Mammary epithelial cell (primary cell): ENCODE measurements at regions not wholly inside any gene's neighbourhood (a gene's known extent, or its start where the extent isn't known, plus 50 kb on each side); places are given as distances from the start of the nearest gene placed in this dataset.

Source experiments
- CTCF ChIP-seq, 2 donors: IDR thresholded peaks in 1 of 2; conservative IDR thresholded peaks in 1 of 2; 2 replicates each; pipeline ENCODE4 v1.5.1; 2011 to 2012; ENCODE audit warnings: inconsistent platforms in 2 of 2, low read length in 2 of 2, mild to moderate bottlenecking in 2 of 2, control low read depth in 1 of 2, low read depth in 1 of 2; ENCODE audit not compliant: insufficient read depth in 1 of 2; ENCODE audit errors: extremely low read depth in 1 of 2
- EZH2 ChIP-seq: IDR thresholded peaks from 2 replicates; pipeline ENCODE4 v1.6.1; 2012; ENCODE audit warnings: low read length, inconsistent platforms, borderline replicate concordance

GRCh38 chr13:40023595-40024203, 368.2 kb downstream of the COG6 start:
- TF ChIP-seq CTCF (conservative IDR thresholded peaks at IDR 0.05 in 1 of 2, IDR thresholded peaks at IDR 0.05 in 1 of 2; ENCODE audit: extremely low read depth in 1 of 2, insufficient read depth in 1 of 2, low read depth in 1 of 2, low read length in 2 of 2) (no peak), EZH2 (no peak)
